HG03521 (cell line): ENCODE measurements at regions not wholly inside any gene's neighbourhood (a gene's known extent, or its start where the extent isn't known, plus 50 kb on each side); places are given as distances from the start of the nearest gene placed in this dataset.

Experiments used
- ATAC-seq: cut with Tn5 transposase; IDR thresholded peaks from one replicate; pipeline ENCODE4 v1.9.1; 2021; ENCODE audit warnings: mild to moderate bottlenecking, moderate library complexity; ENCODE audit not compliant: unreplicated experiment

GRCh38 chr10:50936335-50936734 is 50.9 kb upstream of the A1CF start:
- no peak for ATAC-seq

GRCh38 chr10:50937230-50937907 is 51.9 kb upstream of the A1CF start:
- no peak for ATAC-seq

GRCh38 chr10:50941629-50942028 is 56.2 kb upstream of the A1CF start:
- ATAC-seq, result no peak

- no peak for ATAC-seq
Observed at GRCh38 chr10:50946991-50947781, 61.8 kb upstream of the A1CF start.

GRCh38 chr10:50951365-50951764 is 65.9 kb upstream of the A1CF start:
- no peak for ATAC-seq

GRCh38 chr10:50961297-50961696 is 75.9 kb upstream of the A1CF start:
- no peak for ATAC-seq

GRCh38 chr10:50963063-50963462 is 77.6 kb upstream of the A1CF start:
- ATAC-seq, result no peak

- ATAC-seq, result no peak
Observed at GRCh38 chr10:50968386-50969091, 83.1 kb upstream of the A1CF start.

GRCh38 chr10:50972591-50972990 is 87.2 kb upstream of the A1CF start:
- ATAC-seq, result no peak

GRCh38 chr10:50981385-50981784 is 92.9 kb upstream of the PRKG1 start:
- ATAC-seq, result no peak

GRCh38 chr10:50981904-50982303 is 92.4 kb upstream of the PRKG1 start:
- ATAC-seq, result no peak

GRCh38 chr10:50982989-50983388 is 91.3 kb upstream of the PRKG1 start:
- no peak for ATAC-seq

- no peak for ATAC-seq
Observed at GRCh38 chr10:50987934-50988333, 86.4 kb upstream of the PRKG1 start.

- ATAC-seq, result no peak
Observed at GRCh38 chr10:50988792-50989191, 85.5 kb upstream of the PRKG1 start.

GRCh38 chr10:50990568-50991455 is 83.5 kb upstream of the PRKG1 start:
- ATAC-seq, result no peak

GRCh38 chr10:50991456-50992355 is 82.6 kb upstream of the PRKG1 start:
- no peak for ATAC-seq

- no peak for ATAC-seq
Observed at GRCh38 chr10:50992356-50992901, 81.9 kb upstream of the PRKG1 start.

- ATAC-seq, result no peak
Observed at GRCh38 chr10:50992972-50993766, 81.1 kb upstream of the PRKG1 start.

- no peak for ATAC-seq
Observed at GRCh38 chr10:50993771-50994251, 80.5 kb upstream of the PRKG1 start.
